Mammary epithelial cell (primary cell): ENCODE measurements at regions not wholly inside any gene's neighbourhood (a gene's known extent, or its start where the extent isn't known, plus 50 kb on each side); places are given as distances from the start of the nearest gene placed in this dataset.

ENCODE experiments used
- EZH2 ChIP-seq: IDR thresholded peaks from 2 replicates; pipeline ENCODE4 v1.6.1; 2012; ENCODE audit warnings: low read length, inconsistent platforms, borderline replicate concordance
- TF ChIP-seq, protein P1 (sequence below), 2 donors: IDR thresholded peaks in 1 of 2; conservative IDR thresholded peaks in 1 of 2; 2 replicates each; pipeline ENCODE4 v1.5.1; 2011 to 2012; ENCODE audit warnings: inconsistent platforms in 2 of 2, low read length in 2 of 2, mild to moderate bottlenecking in 2 of 2, control low read depth in 1 of 2, low read depth in 1 of 2; ENCODE audit not compliant: insufficient read depth in 1 of 2; ENCODE audit errors: extremely low read depth in 1 of 2

- TF ChIP-seq, protein P1, sequence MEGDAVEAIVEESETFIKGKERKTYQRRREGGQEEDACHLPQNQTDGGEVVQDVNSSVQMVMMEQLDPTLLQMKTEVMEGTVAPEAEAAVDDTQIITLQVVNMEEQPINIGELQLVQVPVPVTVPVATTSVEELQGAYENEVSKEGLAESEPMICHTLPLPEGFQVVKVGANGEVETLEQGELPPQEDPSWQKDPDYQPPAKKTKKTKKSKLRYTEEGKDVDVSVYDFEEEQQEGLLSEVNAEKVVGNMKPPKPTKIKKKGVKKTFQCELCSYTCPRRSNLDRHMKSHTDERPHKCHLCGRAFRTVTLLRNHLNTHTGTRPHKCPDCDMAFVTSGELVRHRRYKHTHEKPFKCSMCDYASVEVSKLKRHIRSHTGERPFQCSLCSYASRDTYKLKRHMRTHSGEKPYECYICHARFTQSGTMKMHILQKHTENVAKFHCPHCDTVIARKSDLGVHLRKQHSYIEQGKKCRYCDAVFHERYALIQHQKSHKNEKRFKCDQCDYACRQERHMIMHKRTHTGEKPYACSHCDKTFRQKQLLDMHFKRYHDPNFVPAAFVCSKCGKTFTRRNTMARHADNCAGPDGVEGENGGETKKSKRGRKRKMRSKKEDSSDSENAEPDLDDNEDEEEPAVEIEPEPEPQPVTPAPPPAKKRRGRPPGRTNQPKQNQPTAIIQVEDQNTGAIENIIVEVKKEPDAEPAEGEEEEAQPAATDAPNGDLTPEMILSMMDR (conservative IDR thresholded peaks at IDR 0.05 in 1 of 2, IDR thresholded peaks at IDR 0.05 in 1 of 2; ENCODE audit: extremely low read depth in 1 of 2, insufficient read depth in 1 of 2, low read depth in 1 of 2, low read length in 2 of 2) = no peak
- TF ChIP-seq EZH2 = no peak
Measured at GRCh38 chr2:167553635-167554034, 665.4 kb downstream of the XIRP2 start.
